ENCODE measurements at regions not wholly inside any gene's neighbourhood (a gene's known extent, or its start where the extent isn't known, plus 50 kb on each side); places are given as distances from the start of the nearest gene placed in this dataset.

DNA sequence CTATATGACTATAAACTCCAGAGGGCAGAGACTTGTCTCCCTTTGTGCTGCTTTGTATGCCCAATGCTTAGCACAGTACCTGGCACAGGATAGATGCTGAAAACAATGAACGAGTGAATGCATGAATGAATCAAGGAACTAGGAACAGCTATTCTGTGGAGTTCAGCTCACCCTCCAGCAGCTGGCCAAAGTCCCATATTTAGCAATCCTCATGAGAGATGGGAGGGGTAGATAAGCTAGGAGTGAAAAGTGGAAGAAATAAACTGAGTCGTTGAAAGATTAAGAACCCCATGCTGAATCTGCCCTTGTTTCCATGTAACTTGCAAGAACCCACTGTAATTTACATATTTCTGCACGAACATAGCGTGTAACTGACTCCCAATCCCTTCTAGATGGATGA is 106.5 kb downstream of the MAFB start:
- intact Hi-C loops (cut with micrococcal nuclease) = no loop called here
- ChIA-PET POLR2A (ENCODE audit: partially characterized antibody) (no interaction called here), CTCF (ENCODE audit: partially characterized antibody) (interaction anchor here (1.2 kb wide), 1 partner anchor 23 kb away, joined by 4 read pairs; no protein-coding TSS in a partner anchor)
- Histone ChIP-seq H3K4me3 (ENCODE audit: low read length in 2 of 2) (no peak overlapping the region), H3K27ac (ENCODE audit: low read depth, low read length) (no peak overlapping the region), H3K4me1 (ENCODE audit: insufficient read depth, low read length) (no peaks in the 10 kb centered on the region), H3K36me3 (ENCODE audit: insufficient read depth, low read length) (no peaks in the 10 kb centered on the region), H3K27me3 (ENCODE audit: insufficient read depth, low read length) (no peaks in the 10 kb centered on the region), H3K9me3 (ENCODE audit: control insufficient read depth in 1 of 2, low read length in 2 of 2) (no peaks in the 10 kb centered on the region)
- Mint-ChIP-seq H3K9me3 (peaks cover 0 to 2% (median 0%) of the 10 kb centered on the region in 8 donors), H3K4me1 (no peaks in the 10 kb centered on the region), H3K27ac (no peak overlapping the region), H3K4me3 (peak overlapping the region in 1 of 8 donors; percentile 39), H3K36me3 (no peaks in the 10 kb centered on the region), H3K27me3 (peaks cover 5 to 7% of the 10 kb centered on the region in 2 donors)
- DNase-seq = no peak

GRCh38 chr20:40579701-40580100 is 109.3 kb downstream of the MAFB start:
- Histone ChIP-seq H3K4me3 (ENCODE audit: low read length in 2 of 2) (no peak overlapping the region), H3K36me3 (ENCODE audit: insufficient read depth, low read length) (no peaks in the 10 kb centered on the region), H3K27ac (ENCODE audit: low read depth, low read length) (no peak overlapping the region), H3K9me3 (ENCODE audit: control insufficient read depth in 1 of 2, low read length in 2 of 2) (no peaks in the 10 kb centered on the region), H3K4me1 (ENCODE audit: insufficient read depth, low read length) (no peaks in the 10 kb centered on the region), H3K27me3 (ENCODE audit: insufficient read depth, low read length) (no peaks in the 10 kb centered on the region)
- Mint-ChIP-seq H3K4me3 (no peak overlapping the region), H3K9me3 (peaks cover 0 to 2% (median 0%) of the 10 kb centered on the region in 8 donors), H3K27ac (no peak overlapping the region), H3K36me3 (no peaks in the 10 kb centered on the region), H3K4me1 (no peaks in the 10 kb centered on the region), H3K27me3 (peaks cover 4 to 8% of the 10 kb centered on the region in 2 donors)
- DNase-seq = no peak
- intact Hi-C loops (cut with micrococcal nuclease) = no loop called here
- POLR2A ChIA-PET (ENCODE audit: partially characterized antibody) = no interaction called here
- CTCF ChIA-PET (ENCODE audit: partially characterized antibody) = no interaction called here

GRCh38 chr20:40578961-40579360 is 110.1 kb downstream of the MAFB start:
- H3K4me3 ChIP-seq (ENCODE audit: low read length in 2 of 2) = no peak overlapping the region
- CTCF ChIA-PET (ENCODE audit: partially characterized antibody) = no interaction called here
- H3K27me3 ChIP-seq (ENCODE audit: insufficient read depth, low read length) = no peaks in the 10 kb centered on the region
- no peaks in the 10 kb centered on the region for H3K36me3 Mint-ChIP-seq
- H3K4me1 Mint-ChIP-seq = no peaks in the 10 kb centered on the region
- no peak overlapping the region for H3K27ac Mint-ChIP-seq
- POLR2A ChIA-PET (ENCODE audit: partially characterized antibody) = no interaction called here
- H3K27me3 Mint-ChIP-seq = peaks cover 4 to 8% of the 10 kb centered on the region in 2 donors
- intact Hi-C loops (cut with micrococcal nuclease) = no loop called here
- H3K36me3 ChIP-seq (ENCODE audit: insufficient read depth, low read length) = no peaks in the 10 kb centered on the region
- DNase-seq = no peak
- no peaks in the 10 kb centered on the region for H3K9me3 ChIP-seq (ENCODE audit: control insufficient read depth in 1 of 2, low read length in 2 of 2)
- peaks cover 0 to 2% (median 0%) of the 10 kb centered on the region in 8 donors for H3K9me3 Mint-ChIP-seq
- H3K4me3 Mint-ChIP-seq = no peak overlapping the region
- no peaks in the 10 kb centered on the region for H3K4me1 ChIP-seq (ENCODE audit: insufficient read depth, low read length)
- no peak overlapping the region for H3K27ac ChIP-seq (ENCODE audit: low read depth, low read length)

GRCh38 chr20:40575851-40576250 is 113.2 kb downstream of the MAFB start:
- DNase-seq = no peak
- Mint-ChIP-seq H3K27me3 (peaks cover 4% of the 10 kb centered on the region in 2 donors), H3K27ac (no peak overlapping the region), H3K4me1 (no peaks in the 10 kb centered on the region), H3K4me3 (no peak overlapping the region), H3K36me3 (no peaks in the 10 kb centered on the region), H3K9me3 (peaks cover 0 to 2% (median 0%) of the 10 kb centered on the region in 8 donors)
- intact Hi-C loops (cut with micrococcal nuclease) = no loop called here
- CTCF ChIA-PET (ENCODE audit: partially characterized antibody) = interaction anchor here (0.8 kb wide), 1 partner anchor 11 kb away, joined by 3 read pairs; no protein-coding TSS in a partner anchor
- POLR2A ChIA-PET (ENCODE audit: partially characterized antibody) = no interaction called here
- H3K27me3 ChIP-seq (ENCODE audit: insufficient read depth, low read length) = no peaks in the 10 kb centered on the region
- H3K36me3 ChIP-seq (ENCODE audit: insufficient read depth, low read length) = no peaks in the 10 kb centered on the region
- no peak overlapping the region for H3K27ac ChIP-seq (ENCODE audit: low read depth, low read length)
- no peaks in the 10 kb centered on the region for H3K9me3 ChIP-seq (ENCODE audit: control insufficient read depth in 1 of 2, low read length in 2 of 2)
- H3K4me3 ChIP-seq (ENCODE audit: low read length in 2 of 2) = no peak overlapping the region
- H3K4me1 ChIP-seq (ENCODE audit: insufficient read depth, low read length) = no peaks in the 10 kb centered on the region

- POLR2A ChIA-PET (ENCODE audit: partially characterized antibody) = no interaction called here
- Mint-ChIP-seq H3K4me1 (no peaks in the 10 kb centered on the region), H3K36me3 (no peaks in the 10 kb centered on the region), H3K9me3 (peaks cover 0 to 4% (median under 1%) of the 10 kb centered on the region in 8 donors), H3K27ac (no peak overlapping the region), H3K4me3 (no peak overlapping the region), H3K27me3 (peaks cover 1 to 3% of the 10 kb centered on the region in 2 donors)
- no peaks in the 10 kb centered on the region for H3K36me3 ChIP-seq (ENCODE audit: insufficient read depth, low read length)
- intact Hi-C loops (cut with micrococcal nuclease) = no loop called here
- H3K4me3 ChIP-seq (ENCODE audit: low read length in 2 of 2) = no peak overlapping the region
- no peaks in the 10 kb centered on the region for H3K27me3 ChIP-seq (ENCODE audit: insufficient read depth, low read length)
- no peak for DNase-seq
- CTCF ChIA-PET (ENCODE audit: partially characterized antibody) = no interaction called here
- H3K27ac ChIP-seq (ENCODE audit: low read depth, low read length) = no peak overlapping the region
- H3K9me3 ChIP-seq (ENCODE audit: control insufficient read depth in 1 of 2, low read length in 2 of 2) = no peaks in the 10 kb centered on the region
- no peaks in the 10 kb centered on the region for H3K4me1 ChIP-seq (ENCODE audit: insufficient read depth, low read length)
Observed at GRCh38 chr20:40572251-40572650, 116.8 kb downstream of the MAFB start.

GRCh38 chr20:40571639-40572038 is 117.4 kb downstream of the MAFB start:
- Histone ChIP-seq H3K36me3 (ENCODE audit: insufficient read depth, low read length) (no peaks in the 10 kb centered on the region), H3K4me1 (ENCODE audit: insufficient read depth, low read length) (no peaks in the 10 kb centered on the region), H3K27ac (ENCODE audit: low read depth, low read length) (no peak overlapping the region), H3K27me3 (ENCODE audit: insufficient read depth, low read length) (no peaks in the 10 kb centered on the region), H3K4me3 (ENCODE audit: low read length in 2 of 2) (no peak overlapping the region), H3K9me3 (ENCODE audit: control insufficient read depth in 1 of 2, low read length in 2 of 2) (no peaks in the 10 kb centered on the region)
- no peak overlapping the region for H3K27ac Mint-ChIP-seq
- no peaks in the 10 kb centered on the region for H3K4me1 Mint-ChIP-seq
- no peak overlapping the region for H3K4me3 Mint-ChIP-seq
- DNase-seq = no peak
- ChIA-PET CTCF (ENCODE audit: partially characterized antibody) (no interaction called here), POLR2A (ENCODE audit: partially characterized antibody) (no interaction called here)
- H3K36me3 Mint-ChIP-seq = no peaks in the 10 kb centered on the region
- intact Hi-C loops (cut with micrococcal nuclease) = no loop called here
- peaks cover 1 to 3% of the 10 kb centered on the region in 2 donors for H3K27me3 Mint-ChIP-seq
- H3K9me3 Mint-ChIP-seq = peaks cover 0 to 4% (median under 1%) of the 10 kb centered on the region in 8 donors

GRCh38 chr20:40568200-40568599 is 120.8 kb downstream of the MAFB start:
- H3K9me3 Mint-ChIP-seq = peaks cover 0 to 4% (median under 1%) of the 10 kb centered on the region in 8 donors

GRCh38 chr20:40565682-40566040 is 123.4 kb downstream of the MAFB start:
- H3K36me3 Mint-ChIP-seq = no peaks in the 10 kb centered on the region
- CTCF ChIA-PET (ENCODE audit: partially characterized antibody) = no interaction called here

More at GRCh38 chr20:40568200-40568599, 120.8 kb downstream of the MAFB start:
- Histone ChIP-seq H3K36me3 (ENCODE audit: insufficient read depth, low read length) (no peaks in the 10 kb centered on the region), H3K27me3 (ENCODE audit: insufficient read depth, low read length) (no peaks in the 10 kb centered on the region), H3K9me3 (ENCODE audit: control insufficient read depth in 1 of 2, low read length in 2 of 2) (no peaks in the 10 kb centered on the region), H3K27ac (ENCODE audit: low read depth, low read length) (no peak overlapping the region), H3K4me1 (ENCODE audit: insufficient read depth, low read length) (no peaks in the 10 kb centered on the region), H3K4me3 (ENCODE audit: low read length in 2 of 2) (no peak overlapping the region)
- no peak overlapping the region for H3K27ac Mint-ChIP-seq
- intact Hi-C loops (cut with micrococcal nuclease) = no loop called here
- no peaks in the 10 kb centered on the region for H3K36me3 Mint-ChIP-seq
- CTCF ChIA-PET (ENCODE audit: partially characterized antibody) = no interaction called here
- H3K27me3 Mint-ChIP-seq = peaks cover 1 to 8% of the 10 kb centered on the region in 2 donors
- no peaks in the 10 kb centered on the region for H3K4me1 Mint-ChIP-seq
- POLR2A ChIA-PET (ENCODE audit: partially characterized antibody) = no interaction called here
- no peak overlapping the region for H3K4me3 Mint-ChIP-seq
- no peak for DNase-seq

More at GRCh38 chr20:40565682-40566040, 123.4 kb downstream of the MAFB start:
- Mint-ChIP-seq H3K4me1 (no peaks in the 10 kb centered on the region), H3K4me3 (no peak overlapping the region), H3K27me3 (peaks cover 1 to 12% of the 10 kb centered on the region in 2 donors), H3K9me3 (peaks cover 0 to 4% (median under 1%) of the 10 kb centered on the region in 8 donors), H3K27ac (no peak overlapping the region)
- no peaks in the 10 kb centered on the region for H3K27me3 ChIP-seq (ENCODE audit: insufficient read depth, low read length)
- POLR2A ChIA-PET (ENCODE audit: partially characterized antibody) = no interaction called here
- H3K4me1 ChIP-seq (ENCODE audit: insufficient read depth, low read length) = no peaks in the 10 kb centered on the region
- H3K9me3 ChIP-seq (ENCODE audit: control insufficient read depth in 1 of 2, low read length in 2 of 2) = no peaks in the 10 kb centered on the region
- H3K27ac ChIP-seq (ENCODE audit: low read depth, low read length) = no peak overlapping the region
- H3K4me3 ChIP-seq (ENCODE audit: low read length in 2 of 2) = no peak overlapping the region
- H3K36me3 ChIP-seq (ENCODE audit: insufficient read depth, low read length) = no peaks in the 10 kb centered on the region
- DNase-seq = no peak
- intact Hi-C loops (cut with micrococcal nuclease) = no loop called here
